Dedifferentiated amniotic fluid mesenchymal stem cell (primary cell): ENCODE measurements at regions not wholly inside any gene's neighbourhood (a gene's known extent, or its start where the extent isn't known, plus 50 kb on each side); places are given as distances from the start of the nearest gene placed in this dataset.
"Not testable (repeated sequence)": the region's sequence is repeated elsewhere in the genome, so short reads cannot be mapped to it uniquely, and the experiment has no call there.

ENCODE experiments used
- DNase-seq: peaks from one replicate; pipeline ENCODE4 v3.0.0-alpha.2; 2016; ENCODE audit errors: extremely low spot score

DNA sequence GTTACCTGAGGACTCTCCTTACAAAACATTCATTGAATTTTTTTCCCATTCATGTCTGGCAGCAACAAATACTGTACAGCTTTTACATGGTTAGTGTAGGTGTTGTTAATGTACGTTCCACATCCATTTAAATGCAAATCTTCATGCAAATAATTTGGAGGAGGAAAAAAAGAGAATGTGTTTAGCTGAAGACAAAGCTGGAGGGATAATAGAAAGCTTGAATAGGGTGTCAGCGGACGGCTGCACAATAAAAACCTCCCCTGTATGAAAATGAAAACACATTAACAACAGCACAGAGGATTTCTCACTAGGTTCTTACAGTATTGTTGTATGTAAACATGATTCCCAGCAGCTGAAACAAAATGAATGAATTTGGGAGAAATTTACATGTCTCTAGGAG is 231.5 kb downstream of the ZNF608 start:
- no peak for DNase-seq

DNA sequence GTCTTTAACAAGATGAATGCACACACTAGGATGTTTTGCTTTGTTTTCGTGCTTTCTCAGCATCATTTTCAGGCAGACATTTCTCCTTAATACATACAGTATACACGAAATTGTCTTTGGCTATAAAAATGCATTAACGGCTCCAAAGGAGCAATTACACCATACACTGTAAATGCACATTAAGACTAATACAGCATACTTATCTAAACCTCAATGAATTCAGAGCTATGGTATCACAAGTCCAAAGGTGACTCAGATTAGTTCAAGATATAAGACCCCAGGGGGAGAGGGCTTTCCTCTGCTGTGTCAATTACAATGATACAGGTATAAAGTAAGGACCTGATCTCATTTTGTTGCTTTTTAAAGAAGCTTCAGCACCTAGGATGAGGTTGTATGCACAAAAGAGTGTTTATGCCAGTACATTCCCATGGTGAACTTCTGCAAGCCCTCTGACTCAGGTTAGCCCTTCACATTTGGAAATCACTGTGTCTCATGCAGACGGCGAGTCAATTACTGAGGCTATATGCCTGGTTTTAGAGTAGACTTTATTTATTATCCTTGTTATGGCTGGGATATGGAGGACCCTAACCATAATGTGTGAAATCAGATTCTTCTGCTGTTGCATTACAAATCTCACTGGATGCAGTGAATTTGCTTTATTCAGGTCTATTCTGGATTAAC is 233.3 kb downstream of the ZNF608 start:
- DNase-seq: no peak

DNA sequence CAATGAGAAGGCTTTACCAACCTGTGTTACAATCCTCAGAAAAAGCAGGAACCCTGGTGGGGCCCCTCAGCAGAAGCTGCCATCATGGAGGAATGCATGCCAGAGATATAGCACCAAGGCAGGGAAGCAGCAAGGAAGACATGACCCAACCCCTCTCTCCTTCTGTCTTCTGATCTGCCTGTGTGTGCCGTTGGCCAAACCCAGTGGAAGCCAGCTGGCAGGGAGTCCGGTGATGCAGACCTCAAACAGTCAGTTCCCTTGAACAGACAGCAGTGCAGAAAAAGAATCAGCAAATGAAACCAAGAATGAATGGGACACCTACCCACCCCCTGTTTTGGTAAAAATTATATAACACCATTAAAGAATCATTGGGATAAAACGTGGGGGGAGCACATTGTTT is 234.2 kb downstream of the ZNF608 start:
- DNase-seq: no peak

DNA sequence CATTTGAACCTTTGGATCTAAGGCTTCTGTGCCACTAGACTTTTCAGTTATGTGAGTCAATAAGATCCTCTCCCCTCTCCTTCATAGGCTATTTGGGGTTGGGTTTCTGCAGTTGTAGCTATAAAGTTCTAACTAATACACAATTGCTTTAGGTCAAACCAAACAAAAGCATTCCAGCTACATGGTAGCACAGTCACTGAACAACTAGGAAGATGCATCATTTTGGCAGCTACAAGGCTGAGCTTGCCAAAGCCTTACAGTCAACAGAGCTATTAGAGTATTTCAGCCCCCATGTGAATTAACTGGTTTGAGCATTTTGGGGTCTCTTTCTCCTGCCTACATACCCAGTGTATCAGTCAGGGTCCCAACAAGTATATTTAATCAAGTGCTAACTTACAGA is 234.6 kb downstream of the ZNF608 start:
- no peak for DNase-seq

DNA sequence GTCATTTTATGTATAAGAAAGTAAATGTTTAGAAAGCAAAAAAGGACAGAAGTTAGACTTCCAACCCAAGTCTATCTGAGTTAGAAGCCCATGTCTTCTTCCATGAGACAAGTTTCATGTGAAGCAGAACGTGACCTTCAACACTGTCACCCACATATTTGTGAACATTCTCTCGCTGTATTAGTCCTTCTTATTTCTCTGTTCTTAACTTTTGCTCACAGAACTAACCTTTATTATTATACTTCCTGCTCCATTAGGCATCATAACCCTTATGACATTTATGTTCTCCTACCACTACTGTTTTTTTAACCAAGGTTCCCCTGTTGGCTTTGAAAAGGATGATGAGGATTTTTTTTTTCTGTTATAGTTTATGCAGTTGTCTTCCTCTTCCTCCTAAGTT is 238.8 kb downstream of the ZNF608 start:
- DNase-seq: no peak

DNA sequence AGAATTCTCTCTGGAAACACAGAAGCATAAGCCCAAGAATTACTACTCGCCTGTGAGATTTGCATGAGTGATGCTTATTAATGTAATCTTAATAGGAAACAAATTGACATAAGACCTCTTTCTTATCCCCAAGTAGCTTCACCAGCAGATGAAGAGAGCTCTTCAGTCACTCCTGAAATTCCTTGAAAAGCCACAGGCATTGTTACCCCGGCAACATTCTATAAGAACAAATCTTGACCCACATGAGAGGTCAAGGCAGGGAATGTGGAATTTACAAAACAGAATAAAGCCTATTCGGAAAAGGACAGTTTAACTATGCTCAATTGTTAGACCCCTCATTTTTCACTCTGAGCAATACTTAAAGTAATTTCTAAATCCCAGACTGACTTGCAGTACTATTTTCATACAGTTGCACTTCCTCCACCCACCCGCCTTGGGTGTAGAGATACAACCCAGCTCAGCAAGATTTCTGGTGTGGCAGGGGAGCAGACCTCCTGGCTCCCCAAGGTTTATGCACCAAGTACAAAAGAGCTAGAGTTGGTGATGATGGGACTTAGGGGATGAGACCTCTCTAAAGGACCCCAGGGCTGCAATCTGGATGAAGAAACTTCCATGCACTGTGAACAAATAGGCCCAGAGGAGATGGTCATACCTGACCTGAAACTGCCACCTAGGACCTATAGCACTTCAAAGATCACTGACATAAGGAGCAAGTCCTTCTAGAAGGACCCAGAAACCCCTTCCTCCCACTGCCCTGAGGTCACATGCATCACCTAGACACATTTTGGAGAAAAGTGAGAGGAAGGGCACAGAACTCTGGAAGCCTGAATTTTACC is 242.1 kb downstream of the ZNF608 start:
- DNase-seq: no peak

DNA sequence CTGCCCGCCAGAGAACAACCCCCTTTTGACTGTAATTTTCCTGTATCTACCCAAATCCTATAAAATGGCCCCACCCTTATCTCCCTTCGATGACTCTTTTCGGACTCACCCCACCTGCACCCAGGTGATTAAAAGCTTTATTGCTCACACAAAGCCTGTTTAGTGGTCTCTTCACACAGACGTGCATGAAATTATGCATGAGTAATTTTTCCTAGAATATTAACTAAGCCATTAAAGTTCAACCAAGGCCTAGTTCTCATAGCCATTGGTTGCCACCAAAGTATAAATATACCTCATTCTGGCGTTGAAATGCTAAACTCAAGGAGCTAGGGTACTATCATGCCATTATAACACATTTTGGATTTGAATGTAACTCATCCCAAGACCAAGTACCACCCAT is 243.9 kb downstream of the ZNF608 start:
- DNase-seq: no peak

DNA sequence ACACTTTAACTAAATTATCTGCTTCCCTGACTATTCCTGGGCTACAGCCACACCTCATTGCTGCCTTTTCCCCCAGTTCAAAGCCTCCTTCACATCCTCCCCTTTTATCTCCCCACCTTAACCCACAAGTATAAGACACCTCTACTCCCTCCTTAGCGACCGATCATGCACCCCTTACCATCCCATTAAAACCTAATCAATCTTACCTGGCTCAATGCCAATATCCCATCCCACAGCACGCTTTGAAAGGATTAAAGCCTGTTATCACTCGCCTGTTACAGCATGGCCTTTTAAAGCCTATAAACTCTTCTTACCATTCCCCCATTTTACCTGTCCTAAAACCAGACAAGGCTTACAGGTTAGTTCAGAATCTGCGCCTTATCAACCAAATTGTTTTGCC is 246.6 kb downstream of the ZNF608 start:
- not testable (repeated sequence) for DNase-seq

DNA sequence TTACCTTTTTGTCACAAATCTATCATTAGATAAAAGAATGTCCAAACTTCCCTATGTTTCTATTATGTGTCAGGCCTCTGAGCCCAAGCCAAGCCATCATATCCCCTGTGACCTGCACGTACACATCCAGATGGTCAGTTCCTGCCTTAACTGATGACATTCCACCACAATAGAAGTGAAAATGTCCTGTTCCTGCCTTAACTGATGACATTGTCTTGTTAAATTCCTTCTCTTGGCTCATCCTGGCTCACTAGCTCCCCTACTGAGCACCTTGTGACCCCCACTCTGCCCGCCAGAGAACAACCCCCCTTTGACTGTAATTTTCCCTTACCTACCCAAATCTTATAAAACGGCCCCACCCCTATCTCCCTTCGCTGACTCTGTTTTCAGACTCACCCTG is 249.5 kb downstream of the ZNF608 start:
- DNase-seq: not testable (repeated sequence)

DNA sequence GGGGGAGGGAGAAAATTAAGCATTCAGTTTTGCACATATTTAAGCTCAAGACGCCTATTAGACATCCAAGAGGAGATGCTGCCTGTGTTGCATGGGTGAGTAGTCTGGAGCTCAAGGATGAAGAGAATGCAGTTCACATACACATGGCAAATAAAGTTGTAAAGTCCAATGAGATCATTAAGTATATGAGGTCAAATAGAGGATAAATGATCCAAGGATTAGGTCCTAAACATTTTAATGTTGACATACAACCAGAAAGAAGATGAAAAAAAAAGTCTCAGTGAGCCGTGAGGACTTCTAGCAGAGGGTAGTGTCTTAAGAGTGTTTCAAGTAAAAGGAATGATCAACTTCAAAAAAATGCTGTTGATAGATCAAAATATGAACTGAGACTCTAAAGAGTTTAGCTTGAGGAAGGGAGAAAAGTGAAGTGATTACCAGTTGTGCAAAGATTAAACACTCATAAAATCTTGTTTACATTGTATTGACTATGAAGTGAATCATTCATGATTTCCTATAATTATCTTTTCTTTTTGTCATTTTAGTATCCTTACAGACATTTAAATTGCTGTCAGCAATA is 251.8 kb downstream of the ZNF608 start:
- no peak for DNase-seq

DNA sequence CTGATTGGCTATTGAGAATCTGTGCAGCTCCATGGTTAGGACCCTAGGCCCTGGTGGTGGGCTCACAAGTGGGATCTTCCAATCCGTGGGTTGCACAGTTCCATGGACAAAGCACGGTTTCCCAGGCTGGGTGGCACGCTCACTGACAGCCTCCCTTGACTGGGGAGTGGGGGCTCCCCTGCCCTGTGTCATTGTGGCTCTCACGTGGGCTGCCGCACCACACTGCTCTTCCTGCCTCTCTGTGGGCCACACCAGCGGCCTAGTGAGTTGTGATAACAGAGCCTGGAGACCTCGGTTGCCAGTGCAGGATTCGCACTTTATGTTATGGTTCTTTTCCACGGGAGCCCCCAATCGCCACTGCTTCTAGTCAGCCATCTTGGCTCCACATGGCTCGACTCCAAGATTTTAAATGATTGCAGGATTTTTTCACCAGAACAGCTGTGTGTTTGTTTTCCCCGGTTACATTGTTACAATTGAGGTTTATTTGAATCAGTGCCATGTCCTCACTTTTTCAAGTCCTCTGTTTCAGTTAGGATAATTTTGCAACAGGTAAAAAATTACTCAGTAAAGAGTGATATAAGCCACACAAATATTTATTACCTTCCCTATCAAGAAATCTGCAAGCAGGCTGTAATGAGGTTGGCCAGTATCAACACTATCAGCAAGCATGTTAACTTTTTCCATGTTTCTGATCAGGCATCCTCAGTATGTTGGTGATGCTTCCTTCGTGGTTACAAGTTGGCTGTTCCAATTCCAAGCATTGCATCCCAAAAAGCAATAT is 253.8 kb downstream of the ZNF608 start:
- DNase-seq: no peak

DNA sequence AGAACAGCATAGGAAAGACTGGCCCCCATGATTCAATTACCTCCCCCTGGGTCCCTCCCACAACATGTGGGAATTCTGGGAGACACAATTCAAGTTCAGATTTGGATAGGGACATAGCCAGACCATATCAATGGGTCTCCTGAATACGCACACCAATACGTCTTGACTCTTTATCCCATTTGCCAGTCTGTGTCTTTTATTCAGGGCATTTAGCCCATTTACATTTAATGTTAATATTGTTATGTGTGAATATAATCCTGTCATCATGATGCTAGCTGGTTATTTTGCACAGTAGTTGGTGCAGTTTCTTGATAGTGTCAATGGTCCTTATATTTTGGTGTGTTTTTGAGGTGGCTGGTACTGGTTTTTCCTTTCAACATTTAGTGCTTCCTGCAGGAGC is 256.1 kb downstream of the ZNF608 start:
- DNase-seq: not testable (repeated sequence)

DNA sequence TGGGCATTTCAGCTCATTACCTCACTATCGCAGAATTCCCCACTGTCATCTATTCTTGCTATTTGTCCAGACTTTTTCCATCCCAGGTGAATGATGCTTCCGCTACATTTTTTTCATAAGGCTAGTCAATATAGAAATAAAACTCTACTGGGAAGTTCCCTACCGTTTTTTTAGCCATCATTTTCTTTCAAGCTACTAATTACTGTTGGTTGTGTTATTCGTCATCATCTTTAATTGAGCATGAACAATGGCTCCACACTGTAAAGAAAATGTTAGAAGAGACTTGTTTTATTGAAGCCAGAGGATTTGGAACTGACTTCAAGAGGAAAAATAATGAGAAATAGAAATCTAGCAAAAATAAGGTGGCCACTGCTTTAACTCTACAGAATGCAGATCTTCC is 265.0 kb downstream of the ZNF608 start:
- no peak for DNase-seq

DNA sequence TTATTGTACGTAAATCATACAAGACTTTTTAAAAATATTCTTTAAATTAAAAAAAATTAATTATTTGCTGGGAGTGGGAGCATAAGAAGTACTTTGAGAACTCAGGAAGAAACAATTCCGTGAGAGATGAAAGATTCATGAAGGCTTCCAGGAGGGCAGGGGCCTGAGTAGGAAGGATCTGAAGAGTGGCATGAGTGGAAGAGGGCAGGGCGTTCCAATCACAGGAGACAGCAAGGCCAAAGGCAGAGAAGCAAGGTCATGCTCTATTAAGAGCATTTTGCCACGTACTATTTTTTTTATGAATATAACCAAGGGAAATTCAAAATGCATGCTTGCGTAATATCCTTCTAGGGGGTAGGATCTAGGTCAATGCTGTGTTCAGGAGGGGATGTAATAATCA is 265.5 kb downstream of the ZNF608 start:
- DNase-seq: no peak

DNA sequence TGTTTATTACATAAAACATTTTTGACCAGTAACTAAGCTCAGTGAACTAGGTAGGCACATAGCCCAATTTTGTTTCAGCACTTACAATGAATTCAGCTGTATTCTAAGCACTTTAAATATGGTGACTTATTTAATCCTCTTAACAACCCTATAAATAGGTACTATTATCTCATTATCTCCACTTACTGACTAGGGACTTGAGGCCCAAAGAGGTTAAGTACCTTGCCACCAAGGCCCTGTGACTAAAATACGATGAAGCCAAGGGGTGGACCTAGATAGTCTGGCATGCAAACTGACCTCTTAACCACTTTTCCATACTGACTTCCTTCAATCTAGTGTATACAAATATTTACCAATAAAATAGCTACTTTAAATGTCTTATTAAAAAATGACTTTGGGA is 266.4 kb downstream of the ZNF608 start:
- DNase-seq: no peak

DNA sequence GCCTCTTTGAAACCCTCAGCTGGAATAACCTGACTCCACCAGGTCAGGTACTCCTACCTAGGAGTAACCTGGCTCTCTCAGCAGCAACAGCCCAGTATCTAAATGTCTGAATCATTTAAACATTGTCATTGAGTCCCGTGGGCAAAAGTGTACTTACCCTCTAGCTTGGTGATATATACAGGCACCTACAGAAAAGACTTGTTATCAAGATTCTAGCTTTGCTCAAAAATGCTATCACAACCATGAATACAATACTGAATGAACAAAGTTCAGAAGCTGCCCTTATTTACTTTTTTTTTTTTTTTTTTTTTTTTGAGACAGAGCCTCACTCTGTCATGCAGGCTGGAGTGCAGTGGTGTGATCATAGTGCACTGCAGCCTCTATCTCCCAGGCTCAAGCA is 268.2 kb downstream of the ZNF608 start:
- no peak for DNase-seq

DNA sequence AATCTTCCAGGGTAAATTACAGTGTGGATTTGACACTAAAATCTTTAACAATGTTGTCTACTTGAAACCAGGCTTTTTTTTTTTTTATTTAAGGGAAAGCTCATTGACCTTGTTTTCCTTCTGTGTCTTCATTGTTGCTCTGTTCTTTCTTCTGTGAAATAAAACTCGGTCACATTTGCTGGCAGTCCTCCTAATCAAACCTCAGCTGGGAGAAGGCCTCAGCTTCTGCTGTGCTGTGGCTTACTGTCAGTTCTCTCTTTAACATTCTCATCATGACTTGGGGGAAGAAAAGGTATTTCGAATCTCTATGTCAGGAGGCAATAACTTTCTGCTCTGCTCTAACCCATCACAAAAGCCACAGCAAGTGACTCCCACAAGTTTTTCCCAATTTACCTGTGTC is 268.9 kb downstream of the ZNF608 start:
- DNase-seq: no peak

DNA sequence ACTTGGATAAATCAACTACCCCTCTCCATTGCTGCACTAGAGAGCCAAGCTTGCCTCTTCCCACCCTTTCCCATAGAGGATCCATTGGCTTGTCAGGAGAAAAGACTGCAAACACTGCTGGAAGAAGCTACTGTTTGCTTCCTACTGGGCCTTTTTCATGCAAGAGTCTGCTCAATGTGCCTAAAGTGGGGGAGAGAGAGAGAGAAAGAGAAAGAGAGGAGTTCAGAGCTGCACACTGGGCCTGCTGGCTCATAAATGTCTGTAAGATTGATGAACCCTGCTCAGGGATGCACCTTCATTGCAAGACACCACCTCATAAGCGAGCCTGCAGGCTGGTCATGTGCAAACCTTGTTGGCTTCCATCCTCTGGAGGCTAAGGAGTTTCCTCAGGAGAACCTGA is 269.4 kb downstream of the ZNF608 start:
- DNase-seq: no peak

DNA sequence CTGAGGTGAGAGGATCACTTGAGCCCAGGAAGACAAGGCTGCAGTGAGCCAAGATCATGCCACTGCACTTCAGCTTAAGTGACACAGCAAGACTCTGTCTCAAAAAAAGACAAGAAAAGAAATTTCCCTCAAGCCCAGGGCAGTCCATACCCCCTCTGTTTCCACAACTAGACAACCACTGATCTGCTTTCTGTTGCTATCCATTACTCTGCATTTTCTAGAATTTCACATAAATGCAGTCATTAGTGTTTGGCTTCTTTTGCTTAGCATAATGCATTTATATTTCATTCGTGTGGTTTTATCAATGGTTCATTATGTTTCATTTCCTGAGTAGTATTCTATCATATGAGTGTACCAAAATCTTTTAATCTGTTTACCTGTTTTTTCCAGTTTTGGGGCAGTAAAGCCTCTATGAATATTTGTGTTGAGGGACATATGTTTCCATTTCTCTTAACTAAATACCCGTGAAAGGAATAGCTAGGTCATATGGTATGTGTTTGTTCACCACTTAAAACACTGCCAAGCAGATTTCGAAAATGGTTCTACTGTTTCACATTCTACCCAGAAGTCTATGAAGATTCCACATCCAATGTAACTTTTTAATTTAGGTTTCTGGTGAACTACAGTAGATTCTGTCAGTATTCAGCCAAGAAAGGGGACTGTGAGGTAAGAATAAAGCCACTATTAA is 271.8 kb downstream of the ZNF608 start:
- DNase-seq: peak; percentile 82

DNA sequence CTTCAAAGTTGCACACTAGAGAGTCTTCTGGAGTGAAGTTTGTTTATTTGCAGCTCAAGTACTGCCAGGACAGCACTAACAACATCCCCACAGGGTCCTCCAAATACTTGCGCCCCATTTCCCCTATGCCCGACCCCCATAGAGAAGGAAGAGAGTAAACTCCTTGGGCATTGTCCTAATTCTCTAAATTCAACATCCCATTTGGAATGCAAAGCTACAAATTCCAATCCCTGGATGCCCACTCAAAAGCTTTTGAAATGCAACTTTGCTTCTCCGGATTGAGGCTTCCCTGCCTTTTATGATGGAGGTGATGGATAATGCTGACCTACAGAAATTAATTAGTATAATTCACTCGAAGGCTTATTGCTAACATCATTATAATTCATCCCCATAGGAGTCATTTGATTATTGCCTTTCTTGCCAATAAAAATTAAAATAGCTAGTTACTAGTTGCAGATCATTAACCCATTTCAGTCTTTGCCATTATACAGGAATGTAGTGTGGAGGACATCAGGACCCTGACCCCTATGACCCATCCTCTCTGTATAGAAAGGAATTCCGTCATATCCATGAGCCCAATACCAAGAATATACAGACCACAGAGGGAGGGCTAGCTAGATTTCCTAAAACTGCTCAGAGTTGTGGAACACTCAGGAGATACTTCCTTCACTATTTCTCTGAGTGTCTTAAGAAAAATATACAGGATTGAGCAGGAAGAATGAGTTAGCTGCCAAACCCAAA is 277.6 kb downstream of the ZNF608 start:
- no peak for DNase-seq

DNA sequence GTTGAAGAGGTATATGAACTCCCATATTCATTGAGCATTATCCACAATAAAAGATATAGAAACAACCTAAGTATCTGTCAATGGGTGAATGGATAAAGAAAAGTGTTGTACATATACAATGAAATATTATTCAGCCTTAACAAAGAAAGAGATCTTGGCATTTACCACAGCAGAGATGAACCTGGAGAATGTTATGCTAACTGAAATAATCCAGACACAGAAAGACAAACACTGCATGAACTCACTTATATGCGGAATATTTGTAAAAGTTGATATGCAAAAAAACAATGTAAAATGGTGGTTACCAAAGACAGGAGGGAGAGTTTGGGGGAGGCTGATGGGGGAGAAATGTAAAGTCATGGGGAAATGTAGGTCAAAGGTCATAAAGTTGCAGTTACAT is 278.7 kb downstream of the ZNF608 start:
- DNase-seq: no peak
